HG03045 (cell line): ENCODE measurements at regions not wholly inside any gene's neighbourhood (a gene's known extent, or its start where the extent isn't known, plus 50 kb on each side); places are given as distances from the start of the nearest gene placed in this dataset.

Experiments
- ATAC-seq: cut with Tn5 transposase; IDR thresholded peaks from one replicate; pipeline ENCODE4 v1.9.1; 2021; ENCODE audit warnings: mild to moderate bottlenecking, moderate library complexity; ENCODE audit not compliant: unreplicated experiment

- no peak for ATAC-seq
Observed at GRCh38 chr2:14123436-14124103, 508.9 kb upstream of the LRATD1 start.

- ATAC-seq, result no peak
Observed at GRCh38 chr2:14125624-14126293, 506.8 kb upstream of the LRATD1 start.

GRCh38 chr2:14126846-14127245 is 505.7 kb upstream of the LRATD1 start:
- no peak for ATAC-seq

GRCh38 chr2:14127765-14128164 is 504.8 kb upstream of the LRATD1 start:
- ATAC-seq, result no peak

- ATAC-seq, result no peak
Observed at GRCh38 chr2:14132386-14132785, 500.1 kb upstream of the LRATD1 start.

GRCh38 chr2:14134771-14135170 is 497.7 kb upstream of the LRATD1 start:
- no peak for ATAC-seq

GRCh38 chr2:14136030-14136429 is 496.5 kb upstream of the LRATD1 start:
- no peak for ATAC-seq

- ATAC-seq, result no peak
Observed at GRCh38 chr2:14137643-14138042, 494.9 kb upstream of the LRATD1 start.

GRCh38 chr2:14140009-14140550 is 492.4 kb upstream of the LRATD1 start:
- ATAC-seq, result no peak

GRCh38 chr2:14143435-14143834 is 489.1 kb upstream of the LRATD1 start:
- no peak for ATAC-seq

GRCh38 chr2:14148216-14148615 is 484.3 kb upstream of the LRATD1 start:
- ATAC-seq, result no peak

- ATAC-seq, result no peak
Observed at GRCh38 chr2:14157816-14158215, 474.7 kb upstream of the LRATD1 start.

- ATAC-seq, result no peak
Observed at GRCh38 chr2:14180333-14180732, 452.2 kb upstream of the LRATD1 start.

GRCh38 chr2:14182227-14182946 is 450.1 kb upstream of the LRATD1 start:
- no peak for ATAC-seq

- ATAC-seq, result no peak
Observed at GRCh38 chr2:14185906-14186305, 446.6 kb upstream of the LRATD1 start.

GRCh38 chr2:14188446-14188845 is 444.1 kb upstream of the LRATD1 start:
- no peak for ATAC-seq

- ATAC-seq, result no peak
Observed at GRCh38 chr2:14189929-14190328, 442.6 kb upstream of the LRATD1 start.

- no peak for ATAC-seq
Observed at GRCh38 chr2:14194233-14194632, 438.3 kb upstream of the LRATD1 start.

GRCh38 chr2:14197293-14197692 is 435.2 kb upstream of the LRATD1 start:
- ATAC-seq, result no peak

GRCh38 chr2:14199040-14199439 is 433.5 kb upstream of the LRATD1 start:
- ATAC-seq, result no peak

GRCh38 chr2:14219306-14219705 is 413.2 kb upstream of the LRATD1 start:
- no peak for ATAC-seq

- ATAC-seq, result no peak
Observed at GRCh38 chr2:14220101-14220500, 412.4 kb upstream of the LRATD1 start.
